HG02571 (cell line): ENCODE measurements at regions not wholly inside any gene's neighbourhood (a gene's known extent, or its start where the extent isn't known, plus 50 kb on each side); places are given as distances from the start of the nearest gene placed in this dataset.
"Not testable (repeated sequence)": the region's sequence is repeated elsewhere in the genome, so short reads cannot be mapped to it uniquely, and the experiment has no call there.

Experiments
- ATAC-seq: cut with Tn5 transposase; IDR thresholded peaks from one replicate; pipeline ENCODE4 v1.9.1; 2021; ENCODE audit warnings: mild to moderate bottlenecking, moderate library complexity; ENCODE audit not compliant: unreplicated experiment

- no peak for ATAC-seq
Measured at GRCh38 chrX:109873983-109874382, 128.9 kb upstream of the TMEM164 start.

GRCh38 chrX:109874548-109874947, 128.4 kb upstream of the TMEM164 start:
- no peak for ATAC-seq

DNA sequence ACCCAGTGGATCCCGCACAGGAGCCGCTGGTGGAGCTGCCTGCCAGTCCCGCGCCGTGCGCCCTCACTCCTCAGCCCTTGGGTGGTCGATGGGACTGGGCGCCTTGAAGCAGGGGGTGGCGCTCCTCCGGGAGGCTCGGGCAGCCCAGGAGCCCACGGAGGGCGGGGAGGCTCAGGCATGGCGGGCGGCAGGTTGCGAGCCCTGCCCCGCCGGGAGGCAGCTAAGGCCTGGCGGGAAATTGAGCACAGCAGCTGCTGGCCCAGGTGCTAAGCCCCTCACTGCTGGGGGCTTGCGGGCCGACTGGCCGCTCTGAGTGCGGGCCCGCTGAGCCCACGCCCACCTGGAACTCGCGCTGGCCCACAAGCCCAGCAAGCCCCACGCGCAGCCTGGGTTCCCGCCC, 127.1 kb upstream of the TMEM164 start:
- ATAC-seq = no peak

- no peak for ATAC-seq
Measured at GRCh38 chrX:109878236-109878635, 124.7 kb upstream of the TMEM164 start.

DNA sequence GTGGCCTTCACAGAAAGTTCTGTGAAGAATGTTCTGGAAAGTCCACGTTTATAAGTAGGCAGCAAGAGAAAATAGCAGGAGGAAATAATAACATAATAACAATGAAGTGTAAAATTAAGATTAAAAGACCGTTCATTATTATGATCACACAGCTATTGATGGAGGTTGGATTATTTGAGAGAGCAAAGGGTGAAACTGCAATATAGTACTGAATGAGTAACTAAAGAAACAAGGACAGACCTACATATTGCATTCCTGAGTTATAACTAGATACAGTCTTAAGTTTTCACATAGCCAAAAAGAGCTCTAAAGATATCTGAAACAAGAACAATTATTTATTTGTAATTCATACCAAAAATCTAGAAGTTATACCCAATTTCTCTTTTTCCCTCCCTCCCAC, 122.9 kb upstream of the TMEM164 start:
- no peak for ATAC-seq

- ATAC-seq = peak; percentile 92
Measured at GRCh38 chrX:109880629-109881028, 122.3 kb upstream of the TMEM164 start.

DNA sequence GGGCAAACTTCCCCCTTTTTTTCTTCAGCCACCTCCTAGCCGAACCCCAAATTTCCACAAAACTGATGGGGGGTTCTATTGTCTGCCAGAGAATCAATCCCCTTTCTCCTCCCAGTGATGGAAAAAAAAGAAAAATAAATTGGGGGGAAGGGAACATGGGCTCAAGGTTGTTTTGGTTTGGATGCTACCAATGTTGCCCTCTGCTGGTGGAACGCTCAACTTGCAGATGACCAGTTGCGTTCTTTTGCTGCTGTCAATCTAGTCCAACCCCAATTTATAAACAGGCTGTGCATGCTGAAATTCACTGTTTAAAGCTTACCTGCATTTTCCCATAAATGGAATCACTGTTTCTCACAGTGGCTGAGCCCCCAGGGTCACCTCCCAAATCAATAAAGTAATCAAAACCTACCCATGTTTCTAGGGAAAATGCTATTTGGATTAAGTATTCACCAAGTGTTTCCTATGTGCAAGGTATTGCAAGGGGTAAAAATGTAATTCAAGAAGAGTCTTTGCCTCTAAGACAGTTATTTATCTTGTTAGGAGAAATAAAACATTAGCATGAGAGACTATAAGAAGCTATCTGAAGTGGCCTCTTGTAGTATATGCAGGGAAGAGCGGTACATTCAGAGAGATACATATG, 116.7 kb upstream of the TMEM164 start:
- no peak for ATAC-seq

DNA sequence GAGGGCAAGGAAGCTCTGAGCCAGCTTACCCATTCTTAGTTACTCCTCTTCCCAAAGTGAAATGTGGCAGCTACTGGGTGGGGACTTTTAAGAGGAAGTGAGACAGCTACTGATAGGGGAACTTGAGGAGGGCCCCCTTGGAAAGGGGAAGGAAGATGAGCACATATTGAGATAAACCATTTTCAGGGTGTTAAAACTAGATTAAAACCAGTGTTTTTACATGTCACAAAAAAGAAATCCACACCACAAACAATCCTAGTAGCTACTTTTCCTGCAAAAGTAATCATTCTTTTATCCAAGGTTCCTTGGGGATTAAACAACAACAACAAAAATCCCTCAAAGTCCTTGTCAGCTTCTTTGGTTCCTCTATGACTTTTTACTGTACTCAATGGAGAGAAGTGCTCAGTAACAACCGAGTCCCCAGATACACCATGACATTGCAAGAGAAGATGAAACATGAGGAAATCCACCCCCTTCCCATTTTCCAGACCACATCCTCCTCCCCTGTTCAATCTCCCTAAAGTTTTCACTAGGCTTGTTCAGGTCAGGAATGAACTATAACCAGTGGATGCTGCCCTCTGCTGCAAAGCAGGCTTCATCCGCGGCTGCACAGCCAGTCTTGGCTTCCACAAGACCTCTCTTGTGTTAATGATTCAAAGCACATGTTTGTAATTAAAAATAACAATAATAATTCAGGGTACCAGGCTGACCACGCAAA, 113.5 kb upstream of the TMEM164 start:
- ATAC-seq = peak; percentile 42

DNA sequence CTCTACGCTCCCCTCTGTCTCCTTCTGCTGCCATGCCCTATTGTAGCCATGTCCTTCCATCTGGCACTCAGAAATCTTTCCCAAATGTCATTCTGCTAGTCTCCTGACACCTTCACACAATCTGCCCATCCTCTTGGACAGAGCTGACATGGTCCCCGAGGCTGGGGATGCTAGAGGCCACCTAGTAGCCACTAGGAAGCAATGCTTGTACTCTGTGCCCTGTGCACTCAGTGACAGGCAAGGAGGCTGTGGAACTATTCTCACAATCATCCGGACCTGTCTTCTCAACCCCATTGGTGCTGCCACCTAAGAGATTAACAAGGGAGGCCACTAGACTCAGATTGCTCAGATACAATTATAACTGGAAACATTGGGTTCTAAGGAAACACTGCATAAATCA, 112.6 kb upstream of the TMEM164 start:
- no peak for ATAC-seq

- ATAC-seq = no peak
Measured at GRCh38 chrX:109890910-109891502, 111.9 kb upstream of the TMEM164 start.

DNA sequence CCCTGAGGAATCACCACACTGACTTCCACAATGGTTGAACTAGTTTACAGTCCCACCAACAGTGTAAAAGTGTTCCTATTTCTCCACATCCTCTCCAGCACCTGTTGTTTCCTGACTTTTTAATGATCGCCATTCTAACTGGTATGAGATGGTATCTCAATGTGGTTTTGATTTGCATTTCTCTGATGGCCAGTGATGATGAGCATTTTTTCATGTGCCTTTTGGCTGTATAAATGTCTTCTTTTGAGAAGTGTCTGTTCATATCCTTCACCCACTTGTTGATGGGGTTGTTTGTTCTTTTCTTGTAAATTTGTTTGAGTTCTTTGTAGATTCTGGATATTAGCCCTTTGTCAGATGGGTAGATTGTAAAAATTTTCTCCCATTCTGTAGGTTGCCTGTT, 106.9 kb upstream of the TMEM164 start:
- ATAC-seq = not testable (repeated sequence)

GRCh38 chrX:109902665-109903064, 100.2 kb upstream of the TMEM164 start:
- no peak for ATAC-seq

GRCh38 chrX:109911046-109911445, 91.9 kb upstream of the TMEM164 start:
- no peak for ATAC-seq

GRCh38 chrX:109912993-109913392, 89.9 kb upstream of the TMEM164 start:
- not testable (repeated sequence) for ATAC-seq

DNA sequence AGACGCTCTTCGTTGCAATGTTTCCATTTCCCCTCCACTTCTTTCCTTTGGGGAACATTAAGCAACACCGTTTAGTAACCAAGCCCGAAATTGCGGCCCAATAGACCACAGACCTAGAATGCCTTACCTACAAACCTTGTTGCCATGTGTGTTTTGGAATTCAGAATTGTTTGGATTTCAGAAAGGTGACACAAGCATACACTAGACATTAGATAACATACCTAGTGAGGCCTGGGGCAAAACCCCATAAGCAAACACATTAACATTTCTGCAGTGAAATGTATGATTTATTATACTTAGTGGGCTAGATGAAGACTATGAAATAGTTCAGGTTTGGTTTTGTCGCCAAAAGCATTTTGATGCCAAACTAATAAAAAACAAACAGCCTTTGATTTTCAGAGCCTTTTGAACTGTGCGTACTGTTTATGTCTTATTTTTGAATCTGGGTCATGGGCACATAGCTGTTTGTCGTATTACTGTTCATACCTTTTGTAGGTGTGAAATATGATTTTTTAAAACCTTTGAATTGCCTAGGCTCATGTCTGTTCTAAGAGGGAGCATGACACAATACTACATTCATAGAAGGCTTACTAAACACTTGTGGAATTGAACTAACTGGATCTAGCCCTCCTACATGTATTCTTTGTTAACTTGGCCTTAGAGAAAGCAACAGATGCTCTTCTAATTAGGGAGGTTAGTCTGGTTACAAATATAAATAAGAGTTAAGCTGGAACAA, 88.6 kb upstream of the TMEM164 start:
- no peak for ATAC-seq

GRCh38 chrX:109918753-109919152, 84.2 kb upstream of the TMEM164 start:
- no peak for ATAC-seq

GRCh38 chrX:109920325-109920724, 82.6 kb upstream of the TMEM164 start:
- ATAC-seq = no peak

DNA sequence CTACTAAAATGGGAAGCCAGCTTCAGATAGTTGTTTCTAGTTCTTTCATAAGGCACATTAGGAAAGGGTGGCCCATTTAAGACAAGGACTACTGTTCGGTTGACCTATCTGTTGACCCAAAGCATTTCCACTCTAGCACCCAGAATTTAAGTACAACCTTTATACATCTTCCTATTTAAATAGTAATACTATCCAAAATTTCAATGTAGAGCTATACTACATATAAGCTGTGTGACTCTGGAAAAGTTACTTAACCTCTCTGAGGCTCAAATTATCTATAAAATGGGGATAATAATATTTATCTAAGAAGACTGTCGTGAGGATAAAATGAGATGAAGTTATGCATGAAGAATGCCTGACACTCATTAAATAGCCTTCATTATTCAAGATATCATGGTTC, 82.0 kb upstream of the TMEM164 start:
- ATAC-seq = no peak

GRCh38 chrX:109922190-109922589, 80.7 kb upstream of the TMEM164 start:
- ATAC-seq = no peak

DNA sequence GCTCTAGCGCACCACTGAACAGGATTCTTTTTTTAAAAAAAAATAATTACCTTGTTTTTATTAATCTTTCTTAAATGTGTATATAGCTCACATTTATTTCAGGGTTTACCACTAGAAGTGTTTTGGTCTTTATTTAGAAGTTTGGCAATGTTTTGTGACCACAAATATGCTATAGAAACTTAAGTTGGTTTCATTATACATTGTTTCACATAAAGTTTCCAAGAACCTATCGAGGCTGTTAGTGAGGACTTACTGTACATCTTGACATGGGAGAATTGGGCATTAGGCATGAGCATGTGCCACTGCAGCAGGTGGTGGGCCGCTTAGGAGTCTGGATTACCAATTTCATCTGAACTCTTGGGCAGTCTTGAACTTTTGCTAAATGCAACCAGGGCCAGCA, 77.9 kb upstream of the TMEM164 start:
- ATAC-seq = not testable (repeated sequence)

GRCh38 chrX:109925656-109926055, 77.3 kb upstream of the TMEM164 start:
- no peak for ATAC-seq

DNA sequence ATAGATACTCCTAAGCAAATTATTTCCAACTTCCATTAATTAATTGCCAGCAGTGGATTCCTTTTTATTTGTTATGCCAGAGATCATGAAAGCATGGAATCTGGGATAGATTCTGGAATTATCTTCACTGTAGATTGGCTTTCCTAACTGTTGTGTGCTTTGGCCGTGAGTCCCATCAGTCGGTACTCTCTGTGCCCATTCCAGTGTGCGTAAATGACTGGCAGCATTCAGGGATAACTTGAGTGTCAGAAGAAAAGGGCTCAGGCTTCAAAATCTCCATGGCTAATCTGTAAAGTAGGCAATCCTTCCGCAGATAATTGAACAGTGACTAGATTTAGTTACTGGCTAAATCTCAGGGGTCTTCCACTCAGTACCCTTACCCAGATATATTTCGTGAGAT, 76.8 kb upstream of the TMEM164 start:
- ATAC-seq = no peak
